WTC11 (cell line): ENCODE measurements at regions not wholly inside any gene's neighbourhood (a gene's known extent, or its start where the extent isn't known, plus 50 kb on each side); places are given as distances from the start of the nearest gene placed in this dataset.

Experiments used
- ETV6 ChIP-seq: sonication (generic); formaldehyde crosslinking; IDR thresholded peaks from 2 replicates; pipeline ENCODE4 v1.8.1; 2022; ENCODE audit warnings: mild to moderate bottlenecking, missing genetic modification reagents
- GTF2I ChIP-seq: fragments of 250-450 bp; sonication (Bioruptor Pico); conservative IDR thresholded peaks from 2 replicates; pipeline ENCODE4 v1.4.0; 2021; ENCODE audit warnings: mild to moderate bottlenecking
- ZNF121 ChIP-seq: sonication (generic); formaldehyde crosslinking; IDR thresholded peaks from 2 replicates; pipeline ENCODE4 v1.8.0; 2023; ENCODE audit warnings: missing genetic modification reagents
- TF ChIP-seq, protein P1 (sequence below): sonication (generic); formaldehyde crosslinking; IDR thresholded peaks from 2 replicates; pipeline ENCODE4 v1.8.1; 2023; ENCODE audit warnings: mild to moderate bottlenecking, missing genetic modification reagents, moderate library complexity
- TF ChIP-seq, protein P2 (sequence below): fragments of 200-600 bp; IDR thresholded peaks from 2 replicates; pipeline ENCODE4 v1.8.0; 2022; ENCODE audit warnings: antibody characterized with exemption
- TF ChIP-seq, protein P3 (sequence below): sonication (generic); formaldehyde crosslinking; IDR thresholded peaks from 2 replicates; pipeline ENCODE4 v1.8.0; 2023; ENCODE audit warnings: missing genetic modification reagents, mild to moderate bottlenecking, borderline replicate concordance
- TF ChIP-seq, protein P4 (sequence below): sonication (generic); formaldehyde crosslinking; IDR thresholded peaks from 2 replicates; pipeline ENCODE4 v1.8.1; 2022; ENCODE audit warnings: mild to moderate bottlenecking, moderate library complexity, missing genetic modification reagents

DNA sequence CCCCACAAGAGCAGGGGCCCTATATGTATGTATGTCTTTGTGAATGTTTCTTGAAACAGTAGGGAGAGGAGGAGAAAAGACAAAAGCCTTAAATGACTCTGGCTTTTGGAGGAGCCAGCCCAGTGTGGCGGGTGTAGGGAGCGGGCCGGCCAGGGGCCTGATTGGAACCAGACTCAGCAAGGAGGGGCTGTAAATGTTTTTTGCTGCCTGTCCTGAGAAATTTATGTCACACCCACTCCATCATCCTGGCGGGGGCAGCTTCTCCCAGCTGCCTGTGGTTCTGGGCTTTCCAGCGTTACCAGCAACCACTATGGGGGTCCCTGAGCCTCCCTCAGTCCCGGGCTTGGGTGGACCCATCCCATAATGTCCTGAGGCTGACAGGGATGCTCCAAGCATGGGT, 130.8 kb downstream of the PJA1 start:
- TF ChIP-seq ETV6 (CRISPR knock-in tag) (no peak), GTF2I (CRISPR knock-in tag) (no peak), ZNF121 (no peak)
- TF ChIP-seq, protein P1, sequence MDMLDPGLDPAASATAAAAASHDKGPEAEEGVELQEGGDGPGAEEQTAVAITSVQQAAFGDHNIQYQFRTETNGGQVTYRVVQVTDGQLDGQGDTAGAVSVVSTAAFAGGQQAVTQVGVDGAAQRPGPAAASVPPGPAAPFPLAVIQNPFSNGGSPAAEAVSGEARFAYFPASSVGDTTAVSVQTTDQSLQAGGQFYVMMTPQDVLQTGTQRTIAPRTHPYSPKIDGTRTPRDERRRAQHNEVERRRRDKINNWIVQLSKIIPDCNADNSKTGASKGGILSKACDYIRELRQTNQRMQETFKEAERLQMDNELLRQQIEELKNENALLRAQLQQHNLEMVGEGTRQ (CRISPR knock-in tag), result no peak
- TF ChIP-seq, protein P2, sequence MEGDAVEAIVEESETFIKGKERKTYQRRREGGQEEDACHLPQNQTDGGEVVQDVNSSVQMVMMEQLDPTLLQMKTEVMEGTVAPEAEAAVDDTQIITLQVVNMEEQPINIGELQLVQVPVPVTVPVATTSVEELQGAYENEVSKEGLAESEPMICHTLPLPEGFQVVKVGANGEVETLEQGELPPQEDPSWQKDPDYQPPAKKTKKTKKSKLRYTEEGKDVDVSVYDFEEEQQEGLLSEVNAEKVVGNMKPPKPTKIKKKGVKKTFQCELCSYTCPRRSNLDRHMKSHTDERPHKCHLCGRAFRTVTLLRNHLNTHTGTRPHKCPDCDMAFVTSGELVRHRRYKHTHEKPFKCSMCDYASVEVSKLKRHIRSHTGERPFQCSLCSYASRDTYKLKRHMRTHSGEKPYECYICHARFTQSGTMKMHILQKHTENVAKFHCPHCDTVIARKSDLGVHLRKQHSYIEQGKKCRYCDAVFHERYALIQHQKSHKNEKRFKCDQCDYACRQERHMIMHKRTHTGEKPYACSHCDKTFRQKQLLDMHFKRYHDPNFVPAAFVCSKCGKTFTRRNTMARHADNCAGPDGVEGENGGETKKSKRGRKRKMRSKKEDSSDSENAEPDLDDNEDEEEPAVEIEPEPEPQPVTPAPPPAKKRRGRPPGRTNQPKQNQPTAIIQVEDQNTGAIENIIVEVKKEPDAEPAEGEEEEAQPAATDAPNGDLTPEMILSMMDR, result no peak
- TF ChIP-seq, protein P3, sequence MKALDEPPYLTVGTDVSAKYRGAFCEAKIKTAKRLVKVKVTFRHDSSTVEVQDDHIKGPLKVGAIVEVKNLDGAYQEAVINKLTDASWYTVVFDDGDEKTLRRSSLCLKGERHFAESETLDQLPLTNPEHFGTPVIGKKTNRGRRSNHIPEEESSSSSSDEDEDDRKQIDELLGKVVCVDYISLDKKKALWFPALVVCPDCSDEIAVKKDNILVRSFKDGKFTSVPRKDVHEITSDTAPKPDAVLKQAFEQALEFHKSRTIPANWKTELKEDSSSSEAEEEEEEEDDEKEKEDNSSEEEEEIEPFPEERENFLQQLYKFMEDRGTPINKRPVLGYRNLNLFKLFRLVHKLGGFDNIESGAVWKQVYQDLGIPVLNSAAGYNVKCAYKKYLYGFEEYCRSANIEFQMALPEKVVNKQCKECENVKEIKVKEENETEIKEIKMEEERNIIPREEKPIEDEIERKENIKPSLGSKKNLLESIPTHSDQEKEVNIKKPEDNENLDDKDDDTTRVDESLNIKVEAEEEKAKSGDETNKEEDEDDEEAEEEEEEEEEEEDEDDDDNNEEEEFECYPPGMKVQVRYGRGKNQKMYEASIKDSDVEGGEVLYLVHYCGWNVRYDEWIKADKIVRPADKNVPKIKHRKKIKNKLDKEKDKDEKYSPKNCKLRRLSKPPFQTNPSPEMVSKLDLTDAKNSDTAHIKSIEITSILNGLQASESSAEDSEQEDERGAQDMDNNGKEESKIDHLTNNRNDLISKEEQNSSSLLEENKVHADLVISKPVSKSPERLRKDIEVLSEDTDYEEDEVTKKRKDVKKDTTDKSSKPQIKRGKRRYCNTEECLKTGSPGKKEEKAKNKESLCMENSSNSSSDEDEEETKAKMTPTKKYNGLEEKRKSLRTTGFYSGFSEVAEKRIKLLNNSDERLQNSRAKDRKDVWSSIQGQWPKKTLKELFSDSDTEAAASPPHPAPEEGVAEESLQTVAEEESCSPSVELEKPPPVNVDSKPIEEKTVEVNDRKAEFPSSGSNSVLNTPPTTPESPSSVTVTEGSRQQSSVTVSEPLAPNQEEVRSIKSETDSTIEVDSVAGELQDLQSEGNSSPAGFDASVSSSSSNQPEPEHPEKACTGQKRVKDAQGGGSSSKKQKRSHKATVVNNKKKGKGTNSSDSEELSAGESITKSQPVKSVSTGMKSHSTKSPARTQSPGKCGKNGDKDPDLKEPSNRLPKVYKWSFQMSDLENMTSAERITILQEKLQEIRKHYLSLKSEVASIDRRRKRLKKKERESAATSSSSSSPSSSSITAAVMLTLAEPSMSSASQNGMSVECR, result no peak
- TF ChIP-seq, protein P4, sequence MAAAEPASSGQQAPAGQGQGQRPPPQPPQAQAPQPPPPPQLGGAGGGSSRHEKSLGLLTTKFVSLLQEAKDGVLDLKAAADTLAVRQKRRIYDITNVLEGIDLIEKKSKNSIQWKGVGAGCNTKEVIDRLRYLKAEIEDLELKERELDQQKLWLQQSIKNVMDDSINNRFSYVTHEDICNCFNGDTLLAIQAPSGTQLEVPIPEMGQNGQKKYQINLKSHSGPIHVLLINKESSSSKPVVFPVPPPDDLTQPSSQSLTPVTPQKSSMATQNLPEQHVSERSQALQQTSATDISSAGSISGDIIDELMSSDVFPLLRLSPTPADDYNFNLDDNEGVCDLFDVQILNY (CRISPR knock-in tag), result no peak
